GM19455 (cell line): ENCODE measurements at regions not wholly inside any gene's neighbourhood (a gene's known extent, or its start where the extent isn't known, plus 50 kb on each side); places are given as distances from the start of the nearest gene placed in this dataset.
"Not testable (repeated sequence)": the region's sequence is repeated elsewhere in the genome, so short reads cannot be mapped to it uniquely, and the experiment has no call there.

Source experiments
- ATAC-seq: cut with Tn5 transposase; IDR thresholded peaks from one replicate; pipeline ENCODE4 v1.9.1; 2021; ENCODE audit not compliant: unreplicated experiment

DNA sequence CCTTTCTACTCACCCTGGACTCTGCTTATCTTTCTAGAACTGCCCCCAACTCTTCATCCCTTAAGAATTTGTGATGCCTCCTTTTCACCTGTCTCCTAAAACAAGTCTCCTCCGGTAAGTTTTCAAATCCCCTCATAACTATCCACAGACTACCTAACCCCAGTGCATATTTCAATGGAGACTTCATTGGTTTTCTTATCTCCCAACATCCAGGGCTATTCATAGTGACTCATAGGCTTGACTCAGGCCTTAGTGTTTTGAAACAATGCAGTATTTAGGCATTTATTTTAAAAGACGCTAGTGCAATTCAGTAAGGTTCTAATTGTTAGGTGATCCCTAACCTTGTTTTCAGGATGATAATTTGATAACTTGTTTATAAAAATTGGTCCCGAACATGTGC lies 399.2 kb downstream of the CPS1 start:
- no peak for ATAC-seq

DNA sequence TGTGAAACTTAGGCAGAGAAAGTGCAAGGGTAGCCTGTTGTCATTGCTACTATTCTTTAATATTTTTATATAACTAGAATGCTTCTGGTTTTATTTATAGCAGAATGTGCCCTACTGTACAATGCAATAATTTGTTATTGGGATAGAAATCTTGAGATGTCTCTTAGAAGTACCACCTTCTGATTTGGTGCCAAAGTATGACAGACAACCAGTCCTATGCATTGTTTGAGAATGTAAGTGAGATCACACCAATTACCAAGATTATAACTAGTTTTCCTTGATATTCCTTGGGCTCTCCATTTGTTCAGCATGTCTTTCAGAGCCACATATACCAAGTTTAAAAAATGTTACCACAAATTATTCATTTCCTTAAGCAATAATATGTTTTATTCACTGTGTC lies 399.7 kb downstream of the CPS1 start:
- no peak for ATAC-seq

DNA sequence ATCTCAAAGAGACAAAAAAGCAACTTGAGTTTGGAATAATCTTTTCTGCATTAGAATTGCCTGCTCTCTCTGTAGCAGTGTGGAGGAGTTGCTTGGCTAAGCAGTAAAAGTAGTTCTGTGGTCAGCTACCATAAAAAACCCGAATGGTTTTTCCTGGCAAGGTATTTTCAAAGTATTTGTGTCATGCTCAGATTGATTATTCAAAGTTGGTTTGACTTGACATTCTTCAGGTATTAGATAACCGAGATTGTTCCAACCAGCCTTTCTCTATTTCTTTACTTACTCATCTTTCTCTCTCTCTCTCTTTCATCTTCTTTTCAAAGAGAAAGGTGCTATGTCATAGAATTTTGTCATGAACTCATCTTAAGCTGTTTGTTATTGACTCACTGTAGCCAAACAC lies 404.9 kb downstream of the CPS1 start:
- ATAC-seq, result no peak

DNA sequence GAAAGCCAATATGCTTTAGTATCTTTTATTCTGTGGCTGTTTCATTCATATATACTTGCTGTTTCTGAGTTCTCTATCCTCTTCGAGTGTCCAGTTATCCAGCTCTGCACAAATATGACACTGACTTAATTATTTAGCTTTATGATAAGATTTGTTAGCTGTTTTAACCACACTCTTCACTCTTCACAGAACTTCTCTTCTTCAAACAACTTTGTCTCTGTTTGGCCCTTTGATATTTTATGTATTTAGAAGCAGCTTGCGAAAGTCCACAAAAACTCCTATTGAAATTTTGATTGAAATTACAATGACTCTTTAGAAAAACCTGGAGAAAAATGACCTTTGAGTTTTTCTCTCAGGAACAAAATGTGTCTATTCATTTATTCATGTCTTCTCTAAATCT lies 407.0 kb downstream of the CPS1 start:
- no peak for ATAC-seq

DNA sequence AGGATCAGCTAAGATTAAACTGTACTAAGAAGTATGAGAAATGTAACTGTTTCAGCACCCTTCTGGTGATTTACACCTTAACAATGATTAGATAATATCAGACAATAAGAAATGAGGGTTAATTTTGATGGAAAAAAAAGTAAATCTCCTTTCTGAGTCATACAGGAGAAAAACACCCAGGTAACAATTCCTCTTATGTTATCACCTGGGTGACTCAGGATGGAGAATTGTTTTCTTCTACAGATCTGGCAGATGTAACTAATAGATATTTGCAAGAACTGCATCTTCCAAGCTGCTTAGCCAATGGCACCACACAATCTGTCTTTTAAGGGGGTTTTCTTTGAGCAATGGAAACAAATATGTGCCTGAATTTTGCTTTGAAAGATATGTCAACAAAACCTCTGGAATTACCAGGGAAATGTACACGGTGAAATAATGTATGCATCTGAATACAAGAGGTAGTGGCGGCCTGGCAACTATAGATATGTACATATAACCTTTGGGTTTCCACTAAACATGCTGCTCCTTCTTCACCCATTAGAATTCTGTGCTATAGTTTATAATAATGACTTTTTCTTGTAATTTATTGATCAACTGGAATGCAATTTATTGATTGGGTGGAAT lies 407.9 kb downstream of the CPS1 start:
- ATAC-seq, result no peak

DNA sequence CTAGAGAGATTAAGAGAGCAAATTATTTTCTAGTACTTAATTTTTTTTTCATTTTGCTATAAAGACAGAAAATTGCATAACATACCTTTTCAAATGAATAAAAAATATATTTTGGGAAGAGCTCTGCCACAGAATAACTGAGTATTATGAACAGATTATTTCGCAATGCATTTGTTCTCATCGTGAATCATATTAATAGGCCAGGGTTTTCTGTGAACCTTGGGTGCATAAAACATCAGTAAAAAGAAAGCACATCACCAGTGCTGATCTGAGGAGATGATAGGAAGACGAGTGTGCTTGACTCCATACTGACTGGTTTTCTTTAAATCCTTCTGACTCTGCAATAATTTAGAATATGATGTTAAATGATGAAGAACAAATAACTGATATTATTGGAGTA lies 409.1 kb downstream of the CPS1 start:
- ATAC-seq, result no peak

DNA sequence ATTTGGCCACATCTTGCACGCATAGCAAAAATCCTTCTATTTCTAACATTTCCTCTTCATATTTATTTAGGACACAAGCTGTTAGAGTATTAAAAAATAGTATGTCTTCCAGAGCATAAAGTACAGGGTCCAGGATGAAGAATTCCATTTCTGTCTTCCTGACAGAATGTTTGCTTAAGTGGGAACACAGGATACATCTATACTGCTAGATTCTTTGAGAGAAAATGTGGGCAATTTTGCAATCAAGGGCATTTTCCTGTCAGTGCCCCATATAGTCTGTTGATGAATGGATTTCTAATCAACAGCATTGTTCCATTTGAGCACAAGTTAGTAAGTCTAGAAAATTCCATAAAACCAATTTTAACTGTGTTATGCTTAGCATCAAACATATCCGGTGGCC lies 409.9 kb downstream of the CPS1 start:
- no peak for ATAC-seq

DNA sequence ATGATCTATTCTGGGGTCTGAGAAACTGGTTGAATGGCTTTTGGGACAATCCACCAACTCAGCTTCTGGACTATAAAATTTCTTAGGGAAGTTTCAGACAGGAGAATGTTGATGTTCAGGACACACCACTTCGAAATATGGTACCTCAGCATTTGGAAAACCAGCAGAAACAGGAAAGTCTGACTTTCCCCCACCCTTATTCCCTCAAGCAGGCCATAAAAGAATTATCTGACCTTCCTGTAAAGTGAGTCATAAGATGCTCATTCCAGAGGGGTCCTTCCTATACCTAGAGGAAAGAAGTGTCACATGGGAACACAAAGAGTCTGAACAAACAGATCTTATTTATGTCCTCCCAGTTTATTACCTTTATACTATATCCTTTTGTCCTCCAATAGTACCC lies 415.0 kb downstream of the CPS1 start:
- no peak for ATAC-seq

DNA sequence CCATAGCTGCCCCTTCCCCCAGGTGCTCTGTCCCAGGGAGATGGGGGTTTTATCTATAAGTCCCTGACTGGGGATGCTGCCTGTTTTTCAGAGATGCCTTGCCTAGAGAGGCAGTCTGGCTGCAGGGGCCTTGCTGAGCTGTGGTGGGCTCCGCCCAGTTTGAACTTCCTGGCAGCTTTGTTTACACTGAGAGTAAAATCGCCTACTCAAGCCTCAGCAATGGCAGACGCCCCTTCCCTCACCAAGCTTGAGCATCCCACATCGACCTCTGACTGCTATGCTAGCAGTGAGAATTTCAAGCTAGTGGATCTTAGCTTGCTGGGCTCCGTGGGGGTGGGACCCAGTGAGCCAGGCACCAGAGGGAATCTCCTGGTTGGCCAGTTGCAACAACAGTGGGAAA lies 430.4 kb downstream of the CPS1 start:
- ATAC-seq, result not testable (repeated sequence)

DNA sequence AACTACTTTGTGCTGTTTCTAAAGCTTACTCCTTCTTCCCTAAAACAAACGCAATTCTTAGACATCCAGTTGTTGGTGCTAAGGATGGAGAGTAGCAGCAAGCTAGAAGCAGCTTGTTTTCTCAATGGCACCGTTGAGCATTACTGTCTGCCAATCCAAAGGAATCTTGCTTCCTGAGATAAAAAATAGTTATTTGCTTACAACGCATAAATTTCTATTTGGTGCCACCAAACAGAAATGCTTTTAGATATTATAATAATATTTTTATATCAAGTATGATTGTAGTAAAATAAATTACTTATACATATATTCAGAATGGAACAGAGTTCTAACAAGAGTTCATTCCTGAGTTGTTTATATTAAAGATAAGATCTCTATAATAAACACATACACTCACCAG lies 434.7 kb downstream of the CPS1 start:
- no peak for ATAC-seq

DNA sequence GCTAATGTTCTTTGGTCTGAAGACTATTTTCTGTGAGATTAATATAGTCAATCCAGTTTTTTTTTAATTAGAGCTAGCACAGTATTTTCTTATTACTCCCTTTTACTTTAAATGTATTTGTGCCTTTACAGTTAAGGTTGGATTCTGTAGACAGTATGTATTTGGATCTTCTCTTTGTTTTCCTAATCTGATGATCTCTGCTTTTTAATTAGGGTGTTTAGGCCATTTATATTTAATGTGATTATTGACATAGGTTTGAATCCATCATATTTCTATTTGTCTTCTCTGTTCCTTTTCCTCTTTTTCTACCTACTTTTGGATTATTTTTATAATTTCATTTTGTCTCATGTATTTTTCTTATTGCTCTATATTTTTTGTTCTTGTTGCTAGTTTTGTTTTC lies 437.7 kb downstream of the CPS1 start:
- no peak for ATAC-seq

DNA sequence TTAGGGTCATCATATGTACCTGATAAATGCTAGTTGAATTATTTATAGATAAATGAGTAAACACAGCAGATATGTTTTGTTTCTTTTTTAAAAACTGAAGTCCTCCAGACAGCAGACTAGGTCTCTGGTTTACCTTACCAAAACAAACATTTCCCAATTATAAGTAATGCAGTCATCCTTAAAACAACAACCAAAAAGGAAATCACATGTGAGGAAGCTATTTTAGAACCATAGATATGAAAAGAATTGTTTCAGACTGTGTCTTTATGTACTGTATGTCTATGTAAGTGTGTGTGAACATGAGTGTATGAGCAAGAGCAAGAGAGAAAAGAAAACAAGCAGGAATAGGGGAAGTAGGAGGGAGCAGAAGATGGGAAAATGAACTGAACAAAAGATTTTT lies 441.0 kb downstream of the CPS1 start:
- ATAC-seq, result no peak

DNA sequence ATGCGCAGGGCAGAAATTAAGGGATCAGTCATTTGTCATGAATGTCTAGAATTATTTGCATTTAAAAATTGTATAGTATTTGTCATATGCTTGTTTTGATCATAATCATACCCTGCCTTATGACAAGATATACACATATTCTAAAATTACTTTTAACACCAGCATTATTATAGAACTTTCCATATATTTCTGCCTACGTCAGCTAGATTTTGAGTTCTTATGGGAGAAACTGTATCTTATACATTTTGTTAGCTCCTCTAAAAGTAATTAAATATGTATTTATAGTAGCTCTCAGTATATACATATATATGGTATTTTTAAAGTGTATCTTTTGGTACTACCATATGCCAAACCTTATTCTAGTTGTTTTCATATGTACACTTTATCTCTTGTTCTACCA lies 441.9 kb downstream of the CPS1 start:
- no peak for ATAC-seq

DNA sequence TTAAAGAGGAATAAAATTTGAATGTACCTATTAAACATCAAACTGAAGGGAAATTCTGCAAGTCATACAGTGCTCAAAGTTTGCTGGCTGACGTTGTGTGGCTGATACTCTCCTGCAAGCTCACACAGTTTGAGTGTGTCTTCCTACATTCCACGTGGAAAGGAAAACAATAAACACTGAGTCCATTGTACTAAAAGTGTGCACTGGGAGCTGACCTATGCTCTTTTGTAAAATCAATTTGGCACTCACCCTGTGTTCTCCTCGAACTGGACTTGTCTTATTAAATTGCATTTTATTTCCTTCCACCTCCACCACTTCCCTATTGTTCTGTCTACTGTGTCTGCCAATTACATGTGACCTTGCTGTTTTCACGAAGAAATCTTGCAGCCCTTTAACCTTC lies 458.0 kb downstream of the CPS1 start:
- no peak for ATAC-seq

DNA sequence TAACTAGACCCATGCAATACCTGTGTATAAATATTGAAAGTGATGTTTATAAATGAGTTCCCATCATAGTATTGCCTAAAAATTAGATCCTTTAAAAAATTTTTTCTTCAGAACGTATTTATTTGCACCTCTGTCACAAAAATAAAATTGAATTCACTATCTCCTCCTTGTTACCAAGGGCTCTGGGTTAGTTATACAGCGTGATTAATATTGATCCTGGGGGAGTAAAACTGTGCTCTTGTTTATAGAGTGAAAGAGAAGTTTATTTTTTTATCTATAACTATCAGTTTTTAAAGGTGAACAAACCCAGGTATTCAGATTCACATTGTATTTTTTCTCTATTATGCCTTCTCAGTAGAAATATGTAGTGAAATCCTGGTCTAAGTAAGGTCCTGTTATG lies 458.5 kb downstream of the CPS1 start:
- ATAC-seq, result no peak

DNA sequence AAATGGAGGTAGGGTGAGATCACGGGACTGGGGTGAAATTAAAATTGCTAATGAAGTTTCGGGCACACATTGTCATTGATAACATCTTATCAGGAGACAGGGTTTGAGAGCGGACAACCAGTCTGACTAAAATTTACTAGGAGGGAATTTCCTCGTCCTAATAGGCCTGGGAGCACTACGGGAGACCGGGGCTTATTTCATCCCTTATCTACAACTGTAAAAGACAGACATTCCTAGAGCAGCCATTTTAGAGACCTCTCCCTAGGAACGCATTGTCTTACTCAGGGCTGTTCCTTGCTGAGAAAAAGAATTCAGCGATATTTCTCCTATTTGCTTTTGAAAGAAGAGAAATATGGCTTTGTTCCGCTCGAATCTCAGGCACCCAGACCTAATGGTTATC lies 468.7 kb downstream of the CPS1 start:
- ATAC-seq, result not testable (repeated sequence)

DNA sequence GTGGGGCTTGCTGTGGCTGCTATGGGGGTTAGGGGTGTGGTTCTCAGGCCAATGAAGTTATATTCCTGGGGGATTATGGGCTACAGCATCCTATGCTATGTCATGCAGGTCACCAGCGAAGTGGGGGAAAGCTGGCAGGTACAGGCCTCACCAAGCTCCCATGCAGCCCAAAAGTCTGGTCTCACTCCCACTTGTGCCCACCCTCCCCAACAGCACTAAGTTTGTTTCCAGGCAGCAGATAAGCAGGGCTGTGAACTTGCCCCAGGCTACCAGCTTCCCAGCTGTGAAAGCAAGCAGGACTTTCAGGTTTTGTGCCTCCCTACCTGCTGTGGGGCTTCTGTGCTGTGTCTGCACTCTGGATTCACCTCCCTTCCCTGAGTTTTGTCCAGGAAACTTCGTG lies 469.7 kb downstream of the CPS1 start:
- ATAC-seq, result no peak

DNA sequence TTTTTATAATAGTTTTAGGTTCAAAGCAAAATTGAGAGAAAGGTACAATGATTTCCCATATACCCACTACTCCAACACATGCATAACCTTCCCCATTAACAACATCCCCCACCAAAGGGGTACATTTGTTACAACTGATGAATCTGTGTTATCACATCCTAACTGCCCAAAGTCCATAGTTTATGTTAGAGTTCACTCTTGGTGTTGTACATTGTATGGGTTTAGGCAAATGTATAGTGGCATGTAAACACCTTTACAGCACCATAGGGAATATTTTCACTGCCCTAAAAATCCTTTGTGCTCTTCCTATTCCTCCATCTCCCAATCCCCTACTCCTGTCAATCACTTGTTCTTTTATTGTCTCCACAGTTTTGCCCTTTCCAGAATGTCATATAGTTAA lies 471.6 kb downstream of the CPS1 start:
- no peak for ATAC-seq

DNA sequence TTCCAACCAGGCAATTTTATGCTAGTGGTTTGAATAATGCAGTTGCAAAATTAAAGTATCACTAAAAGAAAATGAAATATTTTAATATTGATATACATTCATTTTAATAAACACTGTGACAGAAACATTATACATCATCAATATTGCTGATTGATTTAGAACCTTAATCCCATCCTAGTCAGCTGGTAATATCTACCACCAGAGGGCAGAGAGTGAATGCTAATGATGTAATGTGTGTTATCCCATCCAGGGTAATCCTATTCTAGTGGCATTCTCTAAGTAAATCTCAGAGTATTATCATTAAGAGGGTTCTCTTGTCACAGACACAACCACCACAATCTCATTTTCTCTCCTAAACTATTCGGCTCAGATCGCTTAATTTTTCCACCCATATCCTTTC lies 477.4 kb downstream of the CPS1 start:
- no peak for ATAC-seq

DNA sequence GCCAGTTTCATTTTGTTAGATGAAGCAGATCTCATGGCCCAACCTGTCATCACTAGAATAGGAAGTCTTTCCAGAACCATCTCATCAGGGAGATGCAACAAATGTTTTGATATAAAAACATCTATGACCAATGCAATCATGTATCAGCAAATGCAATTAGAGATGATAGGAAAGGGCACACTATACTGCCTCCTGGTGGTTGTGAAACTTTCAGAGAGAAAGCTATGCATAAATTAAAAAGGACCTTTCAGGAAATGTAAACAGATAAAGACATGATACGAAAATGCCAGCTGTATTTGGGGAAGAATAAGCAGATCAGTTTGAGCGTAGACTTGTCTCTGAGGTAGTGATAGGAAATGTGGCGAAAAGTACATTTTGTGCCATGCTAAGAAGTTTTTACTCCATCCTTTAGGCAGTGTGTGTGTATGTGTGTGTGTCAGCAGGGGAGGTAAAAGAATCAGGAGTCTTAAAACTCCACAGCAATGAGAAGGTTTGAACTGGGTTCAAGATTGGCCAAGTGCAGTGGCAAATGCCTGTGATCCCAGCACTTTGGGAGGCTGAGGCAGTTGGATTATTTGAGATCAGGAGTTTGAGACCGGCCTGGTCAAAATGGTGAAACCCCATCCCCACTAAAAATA lies 479.3 kb downstream of the CPS1 start:
- no peak for ATAC-seq

DNA sequence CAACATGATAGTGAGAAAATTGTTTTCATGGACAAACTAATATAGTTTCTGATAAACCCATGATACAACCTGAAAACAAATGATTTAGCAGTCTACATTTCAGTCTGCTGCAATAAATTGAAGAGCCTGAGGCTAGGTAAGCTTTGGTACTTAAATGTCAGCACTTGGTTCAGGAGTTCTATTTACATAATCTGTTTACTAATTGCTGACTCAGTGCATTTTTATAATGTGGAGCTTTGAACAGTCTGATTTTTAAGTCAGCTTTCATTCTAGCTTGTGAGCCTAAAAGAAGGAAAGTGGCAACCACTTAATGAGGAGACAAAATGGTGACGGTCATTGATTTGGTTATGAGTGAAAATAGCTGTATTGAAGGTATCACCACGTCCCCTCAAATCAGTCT lies 488.6 kb downstream of the CPS1 start:
- no peak for ATAC-seq

DNA sequence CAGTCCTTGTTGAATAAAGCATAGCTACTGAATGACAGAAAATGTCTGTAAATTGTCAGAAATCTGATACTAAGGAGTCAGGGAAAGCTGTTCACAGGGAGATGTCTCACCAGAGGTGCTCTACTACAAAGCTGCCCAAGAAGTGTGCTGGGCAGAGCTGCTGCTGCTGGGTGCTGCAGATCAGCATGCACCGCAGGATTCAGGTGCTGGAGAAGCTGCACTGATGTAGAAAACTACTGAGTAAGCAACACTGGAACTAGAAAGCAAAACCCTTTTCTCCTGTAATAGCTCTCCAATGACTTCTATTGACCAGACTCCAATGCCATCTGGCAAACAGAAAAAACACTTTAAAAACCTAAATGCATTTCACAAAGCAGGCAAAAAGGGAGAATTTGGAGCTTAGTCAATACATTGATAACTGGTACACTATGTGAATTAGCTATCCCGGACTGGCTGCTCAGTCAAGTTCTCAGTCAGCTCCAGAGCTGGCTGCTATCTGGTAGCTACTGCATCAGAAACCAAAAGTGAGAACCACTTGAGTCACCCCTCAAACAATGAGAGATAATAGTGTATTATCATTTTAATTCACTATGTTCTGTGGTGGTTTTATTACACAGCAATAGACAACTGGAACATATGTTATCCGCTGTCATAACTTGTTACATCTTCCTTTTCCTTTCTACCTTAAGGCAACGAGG lies 493.1 kb downstream of the CPS1 start:
- no peak for ATAC-seq

DNA sequence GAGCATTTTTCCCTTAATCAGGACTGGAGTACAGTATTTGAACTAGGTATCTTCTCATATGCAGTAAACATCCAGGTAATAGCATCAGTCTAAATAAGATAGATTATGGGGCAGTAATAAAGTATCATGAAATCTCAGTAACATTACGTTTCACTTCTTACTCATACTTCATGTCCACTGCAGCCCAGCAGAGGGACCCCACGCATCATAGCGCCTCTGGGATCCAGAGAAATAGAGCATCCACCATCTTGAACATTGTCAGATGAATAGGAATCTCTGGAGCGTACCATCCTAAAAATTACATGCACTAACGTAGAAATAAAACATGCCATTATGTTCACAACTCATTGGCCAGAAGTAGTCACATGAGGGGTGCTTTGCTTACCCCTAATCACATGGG lies 499.0 kb downstream of the CPS1 start:
- no peak for ATAC-seq
